GM06990 (cell line): ENCODE measurements at regions not wholly inside any gene's neighbourhood (a gene's known extent, or its start where the extent isn't known, plus 50 kb on each side); places are given as distances from the start of the nearest gene placed in this dataset.

Experiments used
- DNase-seq: peaks from one replicate; pipeline ENCODE4 v3.0.0-alpha.2; 2011; ENCODE audit not compliant: insufficient read length; ENCODE audit errors: extremely low read depth
- H3K27me3 ChIP-seq: replicated peaks from 2 replicates; pipeline ENCODE4 v1.6.0; 2011; ENCODE audit warnings: low read length; ENCODE audit not compliant: control insufficient read depth, insufficient read depth
- H3K36me3 ChIP-seq: 2 replicates; pipeline ENCODE4 v1.5.1; 2011; ENCODE audit warnings: low read length; ENCODE audit not compliant: control insufficient read depth, insufficient read depth
- H3K4me3 ChIP-seq: replicated peaks from 2 replicates; pipeline ENCODE4 v1.5.1; 2011; ENCODE audit warnings: low read depth, mild to moderate bottlenecking, control low read depth, low read length
- CTCF ChIP-seq: IDR thresholded peaks from 2 replicates; pipeline ENCODE4 v1.5.1; 2011; ENCODE audit warnings: low read length, control low read depth, mild to moderate bottlenecking, inconsistent platforms; ENCODE audit not compliant: insufficient read depth, poor library complexity, severe bottlenecking

DNA sequence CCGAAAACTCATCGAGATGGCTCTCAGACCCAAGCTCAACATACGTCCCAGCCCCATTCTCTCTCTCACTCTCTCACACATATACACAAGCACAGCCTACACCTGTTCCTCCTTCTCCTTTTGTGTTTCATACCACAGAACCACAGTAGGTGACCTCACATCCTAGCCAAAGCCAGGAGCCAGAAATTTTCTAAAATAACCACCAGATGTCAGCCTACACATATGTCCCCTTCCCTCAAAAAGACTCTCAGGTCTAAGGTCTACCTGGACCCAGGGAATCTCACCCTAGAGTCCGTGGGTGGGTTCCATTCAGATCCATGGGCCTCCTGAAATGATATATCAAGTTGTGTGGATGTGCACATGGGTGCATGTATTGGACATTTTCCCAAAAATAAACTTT, 104.2 kb upstream of the IPO5 start:
- peak; percentile 41 for TF ChIP-seq CTCF
- H3K36me3 ChIP-seq: no peaks in the 10 kb centered on the region
- no peak overlapping the region for H3K4me3 ChIP-seq
- no peak for DNase-seq
- H3K27me3 ChIP-seq: no peaks in the 10 kb centered on the region; the same call in 1 of the 2 replicates

- Histone ChIP-seq H3K4me3 (no peak overlapping the region), H3K27me3 (no peaks in the 10 kb centered on the region; the same call in 1 of the 2 replicates), H3K36me3 (no peaks in the 10 kb centered on the region)
- no peak for DNase-seq
- TF ChIP-seq CTCF: no peak
These were observed 102.2 kb upstream of the IPO5 start for GRCh38 chr13:97851269-97851668.

DNA sequence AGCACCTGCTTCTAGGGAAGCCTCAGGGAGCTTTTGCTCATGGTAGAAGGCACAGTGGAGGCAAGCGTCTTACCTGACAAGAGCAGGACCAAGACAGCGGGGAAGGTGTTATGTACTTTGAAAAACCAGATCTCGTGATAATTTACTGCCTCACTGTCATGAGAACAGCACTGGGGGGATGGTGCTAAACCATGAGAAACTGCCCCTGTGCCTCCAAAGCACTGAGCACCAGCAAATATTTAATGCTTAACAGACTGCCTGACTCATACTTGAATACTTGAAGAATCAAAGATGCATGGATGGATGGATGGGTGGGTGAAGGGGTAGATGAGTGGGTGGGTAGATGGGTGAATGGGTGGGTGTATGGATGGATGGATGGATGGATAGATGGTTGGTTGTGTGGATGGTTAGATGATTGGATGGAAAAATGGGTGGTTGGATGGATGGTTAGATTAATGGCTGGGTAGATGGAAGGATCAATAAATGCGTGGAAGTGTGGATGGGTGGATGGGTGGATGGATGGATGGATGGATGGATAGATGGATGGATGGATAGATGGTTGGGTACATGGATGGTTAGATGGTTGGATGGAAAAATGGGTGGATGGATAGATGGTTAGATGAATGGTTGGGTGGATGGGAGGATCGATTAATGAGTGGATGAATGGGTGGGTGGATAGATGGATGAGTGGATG, 101.1 kb upstream of the IPO5 start:
- TF ChIP-seq CTCF: no peak
- no peaks in the 10 kb centered on the region; the same call in 1 of the 2 replicates for H3K27me3 ChIP-seq
- no peak for DNase-seq

DNA sequence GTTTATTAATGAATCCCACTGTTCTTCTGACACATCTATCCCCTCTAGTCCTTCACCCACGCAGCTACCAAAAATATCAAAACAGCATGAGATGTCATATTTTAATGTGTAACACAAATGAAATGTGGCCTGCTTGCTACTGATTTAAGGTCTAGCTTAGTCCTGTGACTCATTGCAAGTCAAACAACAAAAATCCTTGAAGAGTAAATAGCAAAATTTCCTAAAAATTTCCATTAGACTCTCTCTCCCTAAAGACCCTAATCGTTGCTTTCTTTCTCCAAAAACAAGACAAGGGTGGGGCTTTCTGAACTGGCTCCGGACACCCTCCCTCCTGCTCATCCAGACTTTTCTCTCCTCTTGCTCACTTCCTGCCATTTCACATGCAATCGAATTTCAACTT, 99.9 kb upstream of the IPO5 start:
- H3K36me3 ChIP-seq: no peaks in the 10 kb centered on the region
- TF ChIP-seq CTCF: no peak
- no peak for DNase-seq
- no peaks in the 10 kb centered on the region; the same call in 1 of the 2 replicates for H3K27me3 ChIP-seq
- H3K4me3 ChIP-seq: no peak overlapping the region

More for the DNA sequence above, 101.1 kb upstream of the IPO5 start:
- Histone ChIP-seq H3K4me3 (no peak overlapping the region), H3K36me3 (no peaks in the 10 kb centered on the region)

DNA sequence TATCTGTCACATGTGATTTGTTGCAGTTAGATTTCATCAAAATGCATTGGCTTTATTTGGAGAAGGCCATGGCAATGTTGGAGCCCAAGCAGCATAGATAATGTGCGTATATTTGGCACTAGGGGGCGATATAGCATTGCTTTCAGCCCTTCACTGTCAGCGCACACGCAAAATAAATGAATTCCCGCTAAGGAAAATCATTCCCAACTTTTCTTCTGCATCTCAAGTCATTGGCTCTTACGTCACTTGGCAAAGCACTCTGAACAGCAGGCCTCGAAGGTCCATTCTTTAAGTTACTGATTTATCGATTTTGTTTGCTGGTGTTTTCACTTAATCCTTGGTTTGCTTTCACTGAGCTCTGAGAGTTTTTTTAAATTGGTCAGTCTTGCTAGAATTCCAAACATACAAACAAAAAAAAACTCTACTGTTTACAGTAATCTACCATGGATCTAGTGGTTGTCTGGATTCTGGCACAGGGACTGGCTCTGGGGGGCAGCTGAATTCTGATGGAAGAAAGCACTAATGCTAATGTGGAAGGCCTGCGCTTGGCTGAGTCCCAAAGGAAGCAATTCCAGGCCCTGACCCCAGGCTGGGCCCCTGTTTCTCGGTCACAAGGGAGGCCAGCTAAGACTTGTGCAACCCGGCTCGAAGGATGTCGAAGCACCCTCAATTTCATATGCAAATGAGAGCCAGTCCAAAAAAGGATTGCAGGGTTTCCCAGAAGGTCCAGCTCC, 97.7 kb upstream of the IPO5 start:
- H3K27me3 ChIP-seq: no peaks in the 10 kb centered on the region; the same call in 1 of the 2 replicates
- no peaks in the 10 kb centered on the region for H3K36me3 ChIP-seq
- peak; percentile 87 for TF ChIP-seq CTCF
- H3K4me3 ChIP-seq: peak overlapping the region; percentile 19; the same call in 1 of the 2 replicates
- no peak for DNase-seq
